GM21717 (cell line): ENCODE measurements at regions not wholly inside any gene's neighbourhood (a gene's known extent, or its start where the extent isn't known, plus 50 kb on each side); places are given as distances from the start of the nearest gene placed in this dataset.
"Not testable (repeated sequence)": the region's sequence is repeated elsewhere in the genome, so short reads cannot be mapped to it uniquely, and the experiment has no call there.

Source experiments
- ATAC-seq: cut with Tn5 transposase; IDR thresholded peaks from one replicate; pipeline ENCODE4 v1.9.1; 2021; ENCODE audit warnings: mild to moderate bottlenecking, moderate library complexity; ENCODE audit not compliant: unreplicated experiment

DNA sequence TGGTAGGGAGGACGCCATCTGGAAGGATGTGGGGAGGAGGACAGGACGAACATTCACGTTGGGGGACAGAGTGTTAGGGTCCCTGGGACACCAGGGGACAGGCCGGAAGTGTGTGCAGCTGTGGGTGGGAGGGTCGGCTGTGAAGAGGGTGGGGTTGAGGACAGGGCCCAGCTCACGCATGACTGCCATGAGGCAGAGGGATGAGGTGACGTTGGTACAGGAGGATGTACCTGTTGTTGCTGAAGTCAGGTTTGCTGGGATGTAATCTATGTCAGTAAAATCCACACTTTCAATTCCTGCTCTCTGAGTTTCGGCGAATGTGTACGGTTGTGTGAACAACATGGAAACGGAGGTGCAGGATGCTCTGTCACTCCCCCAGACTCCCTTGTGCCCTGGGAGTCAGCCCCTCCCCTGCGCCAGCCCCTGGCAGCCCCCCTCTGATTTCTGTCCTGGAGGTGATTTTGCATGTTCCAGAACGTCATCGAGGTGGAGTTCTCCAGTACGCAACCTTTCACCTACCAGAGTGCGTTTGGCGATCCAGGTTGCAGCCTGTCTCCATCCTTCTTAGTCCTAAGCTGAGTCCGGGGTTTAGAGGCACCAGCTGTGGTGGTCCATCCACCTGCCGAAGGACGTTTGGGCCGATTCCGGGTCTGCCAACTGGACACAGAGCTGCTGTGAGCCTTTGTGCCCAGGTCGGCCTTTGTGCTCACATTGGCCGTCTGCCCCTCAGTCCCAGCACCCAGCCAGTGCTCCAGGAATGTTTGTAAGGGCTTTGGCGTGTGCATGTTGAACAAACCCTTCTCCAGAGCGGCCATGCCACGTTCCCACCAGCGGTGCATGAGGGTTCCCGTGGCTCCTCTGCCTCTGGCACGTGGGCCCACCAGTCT lies 203.2 kb downstream of the NPIPB11 start:
- ATAC-seq = not testable (repeated sequence)

DNA sequence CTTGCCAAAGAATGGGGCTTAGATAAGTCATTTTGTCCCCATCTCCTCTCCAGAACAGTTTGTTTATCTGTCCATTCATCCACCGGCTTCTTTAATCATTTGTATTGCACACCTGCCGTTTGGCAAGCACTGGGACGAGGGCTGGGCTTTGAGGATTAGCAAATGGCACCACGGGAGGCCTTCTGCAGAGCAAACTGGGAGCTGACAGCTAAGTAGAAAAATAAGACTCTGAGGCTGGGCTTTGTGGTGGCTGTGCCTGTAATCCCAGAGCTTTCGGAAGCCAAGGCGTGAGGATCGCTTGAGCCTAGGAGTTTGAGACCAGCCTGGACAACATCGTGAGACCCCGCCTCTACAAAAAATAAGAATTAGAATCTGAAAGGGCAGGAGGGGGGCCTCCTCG lies 203.9 kb downstream of the NPIPB11 start:
- ATAC-seq = not testable (repeated sequence)

DNA sequence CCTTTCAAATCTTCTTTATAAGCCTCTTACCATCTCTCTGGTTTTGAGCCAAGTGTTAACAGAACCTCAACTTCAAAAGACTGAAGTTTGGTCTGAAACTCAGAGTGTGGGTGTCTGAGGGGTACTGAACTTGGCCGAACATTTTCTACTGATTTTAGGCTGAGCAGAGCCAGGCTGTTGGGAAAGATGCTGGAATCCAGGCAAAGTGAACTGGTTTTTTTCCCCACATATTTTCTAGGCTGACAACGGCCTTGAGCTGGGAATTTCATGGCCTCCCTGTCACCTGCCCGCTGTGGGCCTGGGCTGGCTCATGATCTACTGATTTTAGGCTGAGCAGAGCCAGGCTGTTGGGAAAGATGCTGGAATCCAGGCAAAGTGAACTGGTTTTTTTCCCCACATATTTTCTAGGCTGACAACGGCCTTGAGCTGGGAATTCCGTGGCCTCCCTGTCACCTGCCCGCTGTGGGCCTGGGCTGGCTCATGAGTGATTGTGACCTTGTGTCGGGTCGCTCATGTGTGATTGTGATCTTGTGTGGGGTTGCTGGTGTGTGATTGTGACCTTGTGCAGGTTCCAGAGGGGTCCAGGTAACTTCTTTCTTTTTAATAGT lies 204.4 kb downstream of the NPIPB11 start:
- ATAC-seq = not testable (repeated sequence)

DNA sequence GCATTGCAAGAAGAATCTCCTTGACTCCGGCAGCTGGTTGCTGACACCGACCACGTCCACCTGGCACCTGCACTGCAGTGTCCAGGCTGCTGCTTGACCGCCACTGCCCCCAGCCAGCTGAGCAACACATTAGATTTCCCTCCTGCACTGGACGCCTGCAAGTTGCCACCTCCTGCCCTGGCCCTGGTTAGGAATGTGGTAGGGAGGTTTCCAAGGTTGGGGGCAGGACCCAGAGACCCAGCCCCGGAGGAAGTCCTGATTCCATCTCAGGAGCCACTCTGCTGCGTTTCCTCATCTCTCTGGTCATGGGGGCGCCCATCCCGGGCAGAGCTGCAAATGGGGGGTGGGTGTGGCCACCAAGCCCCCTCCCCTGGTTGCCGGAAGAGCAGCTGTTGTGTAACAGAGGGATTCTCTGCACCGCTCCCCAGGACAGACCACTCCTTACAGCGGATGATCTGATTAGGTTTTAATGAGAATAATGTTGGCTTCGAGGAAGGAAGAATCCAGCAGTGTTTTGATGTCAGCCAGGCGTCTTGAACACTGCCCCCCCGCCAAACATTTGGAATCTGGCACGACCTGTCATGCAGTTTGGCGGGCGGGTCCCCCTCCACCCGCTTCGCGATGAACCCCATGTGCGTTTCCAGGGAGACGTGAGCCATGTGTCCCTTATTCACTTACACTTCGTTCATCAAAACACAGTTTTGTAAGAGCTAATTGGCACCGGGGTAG lies 205.1 kb downstream of the NPIPB11 start:
- ATAC-seq = not testable (repeated sequence)

DNA sequence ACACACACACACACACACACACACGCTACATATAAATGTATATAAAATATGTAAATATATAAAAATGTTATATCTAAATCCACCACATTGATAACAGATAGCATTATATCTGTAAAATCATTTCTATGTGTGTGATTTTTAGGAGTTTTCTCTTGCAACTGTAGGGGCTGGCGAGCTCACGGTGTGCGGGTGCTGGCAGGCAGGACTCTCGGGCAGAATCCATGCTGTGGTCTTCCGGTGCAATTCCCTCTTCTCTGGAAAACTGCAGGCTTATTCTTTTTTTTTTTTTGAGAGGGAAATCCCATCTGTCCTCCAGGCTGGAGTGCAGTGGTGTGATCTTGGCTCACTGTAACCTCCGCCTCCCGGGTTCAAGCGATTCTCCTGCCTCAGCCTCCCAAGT lies 205.8 kb downstream of the NPIPB11 start:
- ATAC-seq = not testable (repeated sequence)

DNA sequence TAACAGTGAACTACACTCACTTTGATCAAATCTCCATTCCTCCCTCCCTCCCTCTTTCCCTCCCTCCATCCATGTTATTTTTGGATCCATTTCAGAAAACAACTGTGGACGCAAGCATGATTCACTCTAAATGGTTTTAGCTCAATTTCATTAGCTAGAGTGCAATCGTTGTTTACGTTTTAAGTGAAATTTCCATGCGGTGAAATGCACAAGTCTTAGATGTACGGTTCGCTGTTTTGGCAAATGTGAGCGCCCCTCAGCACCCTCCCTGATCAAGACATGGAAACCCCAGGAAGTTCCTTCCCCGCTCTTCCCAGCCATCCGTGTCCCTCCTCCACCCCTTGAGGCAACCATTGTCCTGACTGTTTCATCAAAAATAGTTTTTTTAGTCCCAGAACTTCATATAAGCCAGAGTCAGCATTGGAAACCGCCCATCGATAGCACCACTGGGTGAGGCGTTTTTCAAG lies 206.3 kb downstream of the NPIPB11 start:
- ATAC-seq = not testable (repeated sequence)

DNA sequence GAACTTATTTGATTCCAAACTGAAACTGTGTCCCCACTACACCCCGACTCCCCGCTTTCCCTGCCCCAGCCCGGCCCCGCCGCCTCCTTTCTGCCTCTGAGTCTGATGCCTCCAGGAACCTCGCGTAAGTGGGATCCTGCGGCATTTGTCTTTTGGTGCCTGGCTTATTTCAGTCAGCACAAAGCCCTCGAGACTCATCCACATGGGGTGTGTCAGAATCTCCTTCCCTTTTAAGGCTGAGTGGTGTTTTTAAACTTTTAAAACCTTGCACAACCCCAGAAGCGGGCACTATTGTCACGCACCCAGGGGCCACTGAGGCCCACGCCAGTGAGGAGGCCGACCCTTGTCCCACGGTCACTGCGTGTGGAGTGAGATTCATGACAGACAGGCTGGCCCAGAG lies 206.9 kb downstream of the NPIPB11 start:
- ATAC-seq = not testable (repeated sequence)

DNA sequence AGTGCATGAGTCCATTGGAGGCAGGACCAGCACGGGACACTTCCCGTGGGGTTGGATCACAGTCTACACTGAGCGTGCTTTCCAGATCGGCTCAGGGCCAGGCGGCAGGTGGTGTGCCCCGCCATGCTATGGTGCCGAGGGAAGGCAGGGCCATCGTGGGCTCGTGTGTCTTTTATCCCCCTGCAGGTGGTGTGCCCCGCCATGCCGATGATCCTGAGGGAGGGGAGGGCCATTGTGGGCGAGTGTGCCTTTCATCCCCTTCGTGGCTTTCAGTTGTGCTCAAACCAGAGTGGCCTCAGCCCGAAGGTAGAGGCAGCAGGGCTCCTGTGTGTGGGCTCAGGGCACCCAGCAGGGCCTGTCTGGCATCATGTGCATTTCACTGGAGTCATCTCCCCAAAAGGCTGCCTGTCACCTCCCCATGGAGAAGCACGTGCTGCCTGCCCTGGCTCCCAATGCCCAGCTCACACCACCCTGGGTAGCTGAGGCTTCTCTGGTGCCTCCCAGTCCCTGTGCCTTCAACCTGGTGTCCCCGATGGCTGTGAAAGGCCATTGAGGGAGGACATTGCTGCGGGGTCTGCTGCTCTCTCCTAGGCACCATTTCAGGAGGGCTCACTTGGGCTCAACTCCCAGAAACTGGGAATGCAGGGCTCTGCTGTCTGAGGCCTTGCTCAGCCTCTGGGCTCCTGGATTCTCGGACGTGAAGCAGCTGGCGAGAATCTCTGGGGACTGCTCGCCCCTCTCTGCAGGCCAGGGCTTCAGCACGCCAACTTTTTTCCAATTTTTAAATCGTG lies 207.6 kb downstream of the NPIPB11 start:
- ATAC-seq = no peak

DNA sequence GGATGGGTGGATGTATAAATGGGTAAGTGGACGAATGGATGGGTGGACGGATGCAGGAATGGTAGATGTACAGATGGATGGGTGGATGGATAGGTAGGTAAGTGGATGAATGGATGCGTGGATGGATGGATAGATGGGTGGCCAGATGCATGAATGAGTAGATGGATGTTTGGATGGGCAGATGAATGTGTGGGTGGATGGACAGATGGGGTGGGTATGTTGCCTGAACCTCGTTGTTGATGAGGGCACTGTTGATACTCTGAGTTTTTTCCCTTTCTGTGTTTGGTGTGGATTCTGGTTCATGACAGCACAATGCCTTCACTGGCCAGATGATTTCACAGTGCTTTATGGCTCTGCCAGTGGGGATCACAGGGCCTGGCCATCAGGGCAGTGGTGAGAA lies 208.3 kb downstream of the NPIPB11 start:
- ATAC-seq = no peak

DNA sequence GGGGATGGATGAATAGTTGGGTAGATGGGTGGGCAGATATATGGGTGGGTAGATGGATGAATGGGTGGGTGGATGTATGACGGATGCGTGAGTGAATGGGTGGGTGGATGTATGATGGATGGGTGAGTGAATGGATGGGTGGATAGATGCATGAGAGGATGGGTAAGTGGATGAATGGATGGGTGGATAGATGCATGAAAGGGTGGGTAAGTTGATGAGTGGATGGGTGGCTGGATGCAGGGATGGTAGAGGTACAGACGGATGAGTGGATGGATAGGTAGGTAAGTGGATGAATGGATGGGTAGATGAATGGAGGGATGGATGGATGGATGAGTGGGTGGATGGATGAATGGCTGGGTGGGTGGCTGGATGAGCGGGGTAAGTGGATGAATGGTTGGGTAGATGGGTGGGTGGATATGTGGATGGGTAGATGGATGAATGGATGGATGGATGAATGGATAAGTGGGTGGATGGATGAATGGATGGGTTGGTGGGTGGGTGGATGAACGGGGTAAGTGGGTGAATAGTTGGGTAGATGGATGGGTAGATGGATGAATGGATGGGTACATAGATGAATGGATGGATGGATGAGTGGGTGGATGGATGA lies 208.9 kb downstream of the NPIPB11 start:
- not testable (repeated sequence) for ATAC-seq

DNA sequence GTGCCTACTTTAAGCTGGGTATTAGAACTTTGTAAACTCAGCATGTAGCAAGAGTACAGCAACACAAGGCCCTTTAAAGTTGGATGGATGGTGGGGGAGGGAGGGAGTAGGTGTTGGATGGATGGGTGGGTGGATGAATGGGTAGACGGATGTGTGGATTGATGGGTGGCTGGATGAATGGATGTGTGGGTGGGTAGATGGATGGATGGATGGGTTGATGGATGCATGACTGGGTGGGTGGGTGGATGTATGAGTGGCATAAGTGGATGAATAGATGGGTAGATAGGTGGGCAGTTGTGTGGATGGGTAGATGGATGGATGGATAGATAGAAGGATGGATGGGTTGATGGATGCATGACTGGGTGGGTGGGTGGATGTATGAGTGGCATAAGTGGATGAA lies 209.8 kb downstream of the NPIPB11 start:
- ATAC-seq = not testable (repeated sequence)

DNA sequence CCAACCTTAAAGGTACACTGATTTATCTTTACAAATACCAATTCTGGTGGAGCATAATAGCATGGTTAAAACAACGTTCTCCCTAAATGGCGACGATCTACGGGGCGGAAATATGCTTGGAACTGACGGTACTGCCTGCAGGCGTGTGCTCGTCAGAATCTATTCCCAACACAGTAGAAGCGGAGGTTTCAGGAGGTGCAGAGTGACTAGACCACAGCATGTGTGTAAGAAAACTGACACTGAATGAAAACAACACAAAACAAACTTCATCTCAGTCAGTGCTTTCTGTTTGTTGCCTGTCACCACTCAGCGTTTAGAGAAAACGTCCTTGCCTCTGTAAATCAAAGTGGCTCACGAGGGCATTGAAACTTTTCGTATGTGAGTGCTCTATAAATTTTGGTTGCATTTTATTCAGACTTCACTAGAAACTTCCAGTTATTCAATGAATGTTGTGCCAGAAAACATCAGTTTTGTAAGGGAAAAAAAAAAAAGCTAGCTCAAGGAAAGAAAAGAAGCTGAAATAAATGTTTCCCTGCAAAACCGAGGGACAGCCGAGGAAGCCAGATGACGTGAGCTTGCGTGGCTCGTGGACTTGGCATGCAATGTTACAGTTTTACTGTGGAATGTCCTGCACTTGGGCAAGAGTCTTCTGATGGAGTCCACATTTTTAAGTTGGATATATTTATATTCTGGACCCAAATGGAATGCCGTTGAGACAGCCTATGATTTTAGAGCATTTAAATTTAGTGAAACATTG lies 210.4 kb downstream of the LAT start:
- not testable (repeated sequence) for ATAC-seq

DNA sequence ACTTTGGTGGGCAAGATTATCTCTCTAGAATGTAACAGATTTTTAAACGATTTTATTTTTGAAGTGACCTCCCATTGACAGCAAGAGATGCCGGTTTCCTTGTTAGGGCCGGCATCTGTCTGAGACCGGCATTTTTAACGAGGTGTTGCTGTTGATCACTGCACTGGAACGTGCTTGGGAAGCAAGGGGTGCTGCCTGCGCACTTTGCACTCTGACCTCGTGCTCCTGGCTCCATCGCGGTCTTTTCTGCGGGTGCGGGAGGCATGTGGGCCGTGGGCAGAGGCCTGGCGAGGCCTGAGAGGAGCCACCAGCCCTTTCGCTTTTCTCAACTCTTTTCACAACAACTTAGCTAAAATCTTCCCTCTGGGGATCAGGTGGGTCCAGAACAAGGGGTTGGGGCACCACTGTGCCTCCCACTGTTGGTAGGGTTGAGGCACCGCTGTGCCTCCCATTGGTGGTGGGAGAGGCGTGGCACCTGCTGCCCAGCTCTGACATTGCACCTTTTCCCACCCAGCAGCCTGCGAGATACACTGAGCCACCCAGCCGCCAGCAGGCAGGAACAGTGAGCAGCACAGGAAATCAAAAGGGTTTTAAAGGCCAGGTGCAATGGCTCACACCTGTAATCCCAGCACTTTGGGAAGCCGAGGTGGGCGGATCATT lies 209.5 kb downstream of the LAT start:
- ATAC-seq = not testable (repeated sequence)

DNA sequence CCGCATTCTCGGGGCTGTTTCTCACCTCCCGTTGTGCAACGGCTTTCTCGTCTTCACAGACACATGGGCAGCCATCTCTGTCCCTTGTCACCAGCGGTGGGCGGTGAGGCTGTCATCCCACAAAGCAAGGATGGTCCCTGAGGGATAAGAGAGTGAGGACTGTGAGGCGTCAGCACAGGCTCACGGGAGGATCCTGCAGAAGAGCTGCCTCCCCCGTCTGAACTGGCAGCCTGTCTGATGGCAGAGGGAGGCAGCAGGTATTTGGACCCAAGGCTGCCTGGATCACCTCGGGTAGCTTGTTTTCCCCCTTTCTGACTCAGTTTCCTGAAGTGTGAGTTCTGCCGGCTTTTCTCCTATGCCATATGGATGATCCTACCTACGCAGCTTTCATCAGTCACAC lies 208.8 kb downstream of the LAT start:
- not testable (repeated sequence) for ATAC-seq

DNA sequence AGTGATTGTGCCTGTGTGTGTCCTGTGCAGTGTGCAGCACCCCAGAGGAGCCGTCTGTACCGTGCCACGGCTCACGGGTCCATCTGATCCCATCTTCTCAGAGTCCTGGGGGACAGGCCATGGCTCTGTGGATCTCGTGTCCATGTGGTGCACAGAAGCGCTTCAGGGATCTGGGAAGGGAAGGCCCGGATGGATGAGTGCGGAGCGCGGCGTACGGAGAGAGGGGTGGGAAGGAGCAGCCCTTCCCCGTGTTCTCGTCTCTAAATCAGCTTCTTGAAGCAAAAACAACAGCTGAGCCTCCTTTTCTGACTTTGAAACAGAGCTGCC lies 208.4 kb downstream of the LAT start:
- ATAC-seq = not testable (repeated sequence)

DNA sequence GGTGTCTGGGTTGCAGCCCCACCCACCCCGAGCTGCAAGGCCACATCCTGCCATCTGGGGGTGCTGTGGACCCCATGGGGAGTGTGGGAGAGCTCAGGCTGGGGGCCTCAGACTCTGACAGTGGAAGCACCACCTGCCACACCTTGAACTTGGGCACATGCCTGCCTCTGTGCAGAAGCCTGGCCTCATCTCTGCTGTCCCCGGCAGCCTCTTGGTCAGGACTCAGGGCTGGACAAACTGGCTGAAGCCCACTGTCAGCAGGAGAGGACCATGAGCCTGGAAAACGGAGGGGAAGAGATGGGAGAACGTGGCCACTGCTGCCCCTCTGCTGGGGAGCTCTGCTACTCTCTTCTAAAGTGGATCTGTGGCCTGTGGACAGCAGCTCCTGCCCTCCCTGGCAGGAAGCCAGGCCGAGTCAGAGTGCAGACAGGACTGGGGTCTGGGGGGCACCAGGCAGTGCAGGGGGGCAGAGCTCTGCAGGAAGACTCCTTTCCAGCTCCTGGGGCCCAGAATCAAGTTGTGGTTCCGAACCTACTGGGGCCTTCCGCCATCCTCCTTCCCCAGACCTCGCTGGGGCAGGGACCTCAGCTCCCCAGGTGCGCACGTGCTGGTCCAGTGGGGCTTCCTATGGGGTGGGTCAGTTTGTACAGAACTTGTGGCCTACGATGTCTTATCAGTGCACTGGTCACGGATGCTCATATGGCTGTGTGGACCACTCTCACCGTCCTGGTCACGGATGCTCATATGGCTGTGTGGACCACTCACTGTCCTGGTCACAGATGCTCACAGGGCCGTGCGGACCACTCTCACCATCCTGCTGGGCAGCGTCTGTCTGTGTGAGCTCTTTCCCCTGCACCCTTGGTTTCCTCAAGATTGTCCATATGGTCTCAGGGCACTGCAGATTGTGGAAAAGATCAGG lies 207.7 kb downstream of the LAT start:
- no peak for ATAC-seq

DNA sequence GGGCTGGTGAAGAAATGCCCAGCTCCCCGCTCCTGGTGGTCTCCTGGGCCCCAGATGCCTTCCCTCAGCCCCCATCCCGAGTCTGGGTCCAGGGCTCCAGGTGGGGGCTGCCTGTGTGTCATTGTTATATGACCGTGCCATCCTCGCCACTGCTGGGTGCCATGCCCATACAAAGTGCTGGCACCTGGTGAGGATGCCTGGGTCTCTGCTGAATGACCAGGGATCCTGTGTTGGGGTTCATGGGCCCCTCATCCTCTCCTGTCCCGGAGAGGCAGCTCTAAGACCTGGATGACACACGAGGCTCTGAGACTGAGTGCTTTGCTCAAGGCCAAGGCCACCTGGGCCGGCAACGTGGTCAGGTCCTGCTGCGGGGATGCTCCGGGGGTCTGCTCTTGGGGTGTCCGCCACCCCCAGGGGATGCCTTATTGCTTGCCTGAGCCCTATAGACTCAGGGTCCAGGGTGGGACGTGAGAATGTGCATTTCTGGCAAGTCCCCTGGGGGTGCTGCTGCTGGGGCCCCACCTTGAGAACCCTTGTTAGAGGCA lies 206.9 kb downstream of the LAT start:
- not testable (repeated sequence) for ATAC-seq
